Hepatocyte (in vitro differentiated cells): ENCODE measurements at regions not wholly inside any gene's neighbourhood (a gene's known extent, or its start where the extent isn't known, plus 50 kb on each side); places are given as distances from the start of the nearest gene placed in this dataset.

Experiments
- EZH2 ChIP-seq: fragments of 200-600 bp; sonication (generic); IDR thresholded peaks from 2 replicates; pipeline ENCODE4 v1.6.1; 2016; ENCODE audit warnings: antibody characterized with exemption, mild to moderate bottlenecking, borderline replicate concordance
- EZH2phosphoT487 ChIP-seq: fragments of 200-600 bp; sonication (generic); IDR thresholded peaks from one replicate; pipeline ENCODE4 v1.6.1; 2018; ENCODE audit warnings: antibody characterized with exemption, mild to moderate bottlenecking, low read depth, moderate library complexity; ENCODE audit not compliant: unreplicated experiment, severe bottlenecking
- TF ChIP-seq, protein P1 (sequence below): fragments of 200-600 bp; sonication (generic); IDR thresholded peaks from 2 replicates; pipeline ENCODE4 v1.5.1; 2016; ENCODE audit warnings: antibody characterized with exemption, mild to moderate bottlenecking; ENCODE audit not compliant: poor library complexity

DNA sequence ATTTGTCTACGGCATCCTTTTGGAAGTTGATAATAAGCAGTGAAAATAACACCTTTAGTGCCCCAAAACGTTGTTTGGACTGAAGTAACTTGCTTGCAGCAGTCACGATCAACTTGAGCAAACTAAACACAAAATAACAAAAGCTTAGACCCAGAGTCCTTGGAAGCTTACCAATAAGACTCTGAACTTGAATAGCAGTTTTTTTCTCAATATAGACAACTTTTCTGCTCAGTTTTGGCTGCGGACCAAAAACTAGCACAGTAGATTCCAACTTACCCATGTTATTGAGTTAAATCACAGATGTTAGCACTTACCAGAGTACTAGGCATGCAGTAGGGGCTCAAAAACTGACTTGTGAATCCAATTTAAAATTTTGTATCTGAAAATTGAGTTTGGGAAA is 746.9 kb downstream of the PCDH19 start:
- TF ChIP-seq, protein P1, sequence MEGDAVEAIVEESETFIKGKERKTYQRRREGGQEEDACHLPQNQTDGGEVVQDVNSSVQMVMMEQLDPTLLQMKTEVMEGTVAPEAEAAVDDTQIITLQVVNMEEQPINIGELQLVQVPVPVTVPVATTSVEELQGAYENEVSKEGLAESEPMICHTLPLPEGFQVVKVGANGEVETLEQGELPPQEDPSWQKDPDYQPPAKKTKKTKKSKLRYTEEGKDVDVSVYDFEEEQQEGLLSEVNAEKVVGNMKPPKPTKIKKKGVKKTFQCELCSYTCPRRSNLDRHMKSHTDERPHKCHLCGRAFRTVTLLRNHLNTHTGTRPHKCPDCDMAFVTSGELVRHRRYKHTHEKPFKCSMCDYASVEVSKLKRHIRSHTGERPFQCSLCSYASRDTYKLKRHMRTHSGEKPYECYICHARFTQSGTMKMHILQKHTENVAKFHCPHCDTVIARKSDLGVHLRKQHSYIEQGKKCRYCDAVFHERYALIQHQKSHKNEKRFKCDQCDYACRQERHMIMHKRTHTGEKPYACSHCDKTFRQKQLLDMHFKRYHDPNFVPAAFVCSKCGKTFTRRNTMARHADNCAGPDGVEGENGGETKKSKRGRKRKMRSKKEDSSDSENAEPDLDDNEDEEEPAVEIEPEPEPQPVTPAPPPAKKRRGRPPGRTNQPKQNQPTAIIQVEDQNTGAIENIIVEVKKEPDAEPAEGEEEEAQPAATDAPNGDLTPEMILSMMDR, result no peak
- TF ChIP-seq EZH2 (no peak), EZH2phosphoT487 (no peak)
